ENCODE measurements at regions not wholly inside any gene's neighbourhood (a gene's known extent, or its start where the extent isn't known, plus 50 kb on each side); places are given as distances from the start of the nearest gene placed in this dataset.

DNA sequence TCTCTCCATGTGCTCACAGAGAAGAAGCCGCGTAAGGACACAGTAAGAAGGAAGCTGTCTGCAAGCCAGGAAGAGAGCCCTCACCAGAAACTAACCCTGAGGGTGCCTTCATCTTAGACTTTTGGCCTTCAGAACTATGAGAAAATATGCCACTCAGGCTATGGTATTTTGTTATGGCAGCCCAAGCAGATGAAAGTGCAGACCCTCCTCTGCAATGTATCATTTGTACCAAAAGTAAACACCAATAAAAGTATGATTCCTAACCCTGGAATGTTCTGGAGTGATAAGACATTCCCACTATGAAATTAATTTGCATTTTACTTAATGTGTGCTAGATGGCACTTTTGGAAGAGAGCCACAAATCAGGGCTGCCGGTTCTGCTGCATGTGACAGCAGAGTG is 594.3 kb downstream of the UTRN start:
- TF ChIP-seq, protein P1, sequence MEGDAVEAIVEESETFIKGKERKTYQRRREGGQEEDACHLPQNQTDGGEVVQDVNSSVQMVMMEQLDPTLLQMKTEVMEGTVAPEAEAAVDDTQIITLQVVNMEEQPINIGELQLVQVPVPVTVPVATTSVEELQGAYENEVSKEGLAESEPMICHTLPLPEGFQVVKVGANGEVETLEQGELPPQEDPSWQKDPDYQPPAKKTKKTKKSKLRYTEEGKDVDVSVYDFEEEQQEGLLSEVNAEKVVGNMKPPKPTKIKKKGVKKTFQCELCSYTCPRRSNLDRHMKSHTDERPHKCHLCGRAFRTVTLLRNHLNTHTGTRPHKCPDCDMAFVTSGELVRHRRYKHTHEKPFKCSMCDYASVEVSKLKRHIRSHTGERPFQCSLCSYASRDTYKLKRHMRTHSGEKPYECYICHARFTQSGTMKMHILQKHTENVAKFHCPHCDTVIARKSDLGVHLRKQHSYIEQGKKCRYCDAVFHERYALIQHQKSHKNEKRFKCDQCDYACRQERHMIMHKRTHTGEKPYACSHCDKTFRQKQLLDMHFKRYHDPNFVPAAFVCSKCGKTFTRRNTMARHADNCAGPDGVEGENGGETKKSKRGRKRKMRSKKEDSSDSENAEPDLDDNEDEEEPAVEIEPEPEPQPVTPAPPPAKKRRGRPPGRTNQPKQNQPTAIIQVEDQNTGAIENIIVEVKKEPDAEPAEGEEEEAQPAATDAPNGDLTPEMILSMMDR (IDR thresholded peaks at IDR 0.05), result no peak
- TF ChIP-seq POLR2A (IDR thresholded peaks at IDR 0.05) (no peak), POLR2AphosphoS5 (IDR thresholded peaks at IDR 0.05; ENCODE audit: insufficient read depth in 1 of 2, low read depth in 1 of 2) (no peak)

Data from vagina (tissue), 2 donors.